ENCODE measurements at regions not wholly inside any gene's neighbourhood (a gene's known extent, or its start where the extent isn't known, plus 50 kb on each side); places are given as distances from the start of the nearest gene placed in this dataset.

DNA sequence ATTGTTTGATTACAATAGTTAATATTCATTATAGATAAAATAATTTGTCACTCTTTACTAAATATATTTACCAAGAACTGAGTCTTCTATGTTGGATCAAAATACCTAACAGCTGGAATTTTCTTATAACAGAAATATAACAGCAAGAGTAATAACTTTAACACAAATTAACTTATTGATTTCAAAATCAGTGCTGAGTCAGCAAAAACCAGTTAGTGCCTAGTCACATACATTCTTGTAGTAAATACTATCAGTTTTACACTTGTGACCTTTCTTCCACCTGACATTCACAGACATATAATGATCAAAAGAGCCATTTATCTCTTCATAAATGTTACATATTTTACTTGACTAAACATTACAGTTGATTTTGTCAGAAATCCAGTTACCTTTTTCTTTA, 1141.4 kb upstream of the ADGRB3 start:
- no peak for TF ChIP-seq CTCF (conservative IDR thresholded peaks at IDR 0.05; ENCODE audit: low read depth, low read length)
- TF ChIP-seq EZH2 (IDR thresholded peaks at IDR 0.05; ENCODE audit: borderline replicate concordance, low read depth, low read length, poor library complexity, severe bottlenecking), result no peak

Data from A673 (cell line).